H1 (cell line): ENCODE measurements at regions not wholly inside any gene's neighbourhood (a gene's known extent, or its start where the extent isn't known, plus 50 kb on each side); places are given as distances from the start of the nearest gene placed in this dataset.

Experiments
- CTBP2 ChIP-seq: IDR thresholded peaks from 2 replicates; pipeline ENCODE4 v1.7.0; 2011; ENCODE audit warnings: borderline replicate concordance, mild to moderate bottlenecking, moderate library complexity, mixed read lengths, low read length; ENCODE audit not compliant: insufficient read depth, insufficient read length
- GTF2F1 ChIP-seq: IDR thresholded peaks from 2 replicates; pipeline ENCODE4 v1.6.1; 2012; ENCODE audit warnings: low read depth, low read length, improper control_type of control experiment, borderline replicate concordance
- NRF1 ChIP-seq: IDR thresholded peaks from 2 replicates; pipeline ENCODE4 v1.6.1; 2011; ENCODE audit warnings: mild to moderate bottlenecking, low read depth, low read length, improper control_type of control experiment
- SIN3A ChIP-seq, 2 experiments: IDR thresholded peaks in 1 of 2; conservative IDR thresholded peaks in 1 of 2; 2 replicates each; pipeline ENCODE4 v1.6.1; 2011 to 2012; ENCODE audit warnings: low read length in 2 of 2, improper control_type of control experiment in 1 of 2, low read depth in 1 of 2, mild to moderate bottlenecking in 1 of 2
- SP2 ChIP-seq: IDR thresholded peaks from 2 replicates; pipeline ENCODE4 v1.6.1; 2012; ENCODE audit warnings: mild to moderate bottlenecking, low read length, inconsistent platforms
- SP4 ChIP-seq: IDR thresholded peaks from 2 replicates; pipeline ENCODE4 v1.6.1; 2012; ENCODE audit warnings: low read length, inconsistent platforms
- TAF1 ChIP-seq: IDR thresholded peaks from 2 replicates; pipeline ENCODE4 v1.6.1; 2011; ENCODE audit warnings: mild to moderate bottlenecking, low read depth, low read length
- TAF7 ChIP-seq: optimal IDR thresholded peaks from 2 replicates; pipeline ENCODE3; 2011; ENCODE audit warnings: low read depth, mild to moderate bottlenecking, inconsistent platforms, low read length, moderate library complexity, borderline replicate concordance
- TF ChIP-seq, protein P1 (sequence below): fragments of 300-600 bp; sonication (generic); IDR thresholded peaks from 2 replicates; pipeline ENCODE4 v1.7.1; 2012; ENCODE audit warnings: low read length, moderate library complexity, mild to moderate bottlenecking, inconsistent platforms; ENCODE audit not compliant: insufficient replicate concordance
- TF ChIP-seq, protein P2 (sequence below), 3 experiments: IDR thresholded peaks; 1 replicate in 2 of 3; 2 replicates in 1 of 3; pipeline versions ENCODE4 v1.5.1 to v1.6.1; 2011; ENCODE audit warnings: low read length in 3 of 3, mild to moderate bottlenecking in 3 of 3, inconsistent platforms in 2 of 3, low read depth in 1 of 3, moderate library complexity in 1 of 3; ENCODE audit not compliant: insufficient read depth in 1 of 3; ENCODE audit errors: control extremely low read depth in 1 of 3

DNA sequence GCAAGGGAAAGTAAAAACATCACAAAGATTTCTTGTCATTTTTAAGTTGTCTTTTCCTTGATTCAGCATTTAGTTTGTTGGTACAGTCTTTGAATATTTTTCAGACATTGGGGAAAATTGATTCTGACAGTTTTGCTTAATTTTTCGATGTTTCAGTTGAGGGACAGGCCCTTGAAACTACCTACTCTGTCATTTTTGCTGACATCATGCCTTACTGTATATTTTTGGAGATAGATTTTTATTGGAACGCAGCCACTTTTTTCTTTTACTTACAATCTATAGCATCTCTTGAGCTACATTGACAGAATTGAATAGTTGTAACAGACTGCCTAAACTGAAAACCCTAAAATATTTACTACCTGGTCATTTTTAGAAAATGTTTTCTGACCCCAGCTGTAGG, 297.1 kb upstream of the KIF2B start (continued):
- TF ChIP-seq, protein P1, sequence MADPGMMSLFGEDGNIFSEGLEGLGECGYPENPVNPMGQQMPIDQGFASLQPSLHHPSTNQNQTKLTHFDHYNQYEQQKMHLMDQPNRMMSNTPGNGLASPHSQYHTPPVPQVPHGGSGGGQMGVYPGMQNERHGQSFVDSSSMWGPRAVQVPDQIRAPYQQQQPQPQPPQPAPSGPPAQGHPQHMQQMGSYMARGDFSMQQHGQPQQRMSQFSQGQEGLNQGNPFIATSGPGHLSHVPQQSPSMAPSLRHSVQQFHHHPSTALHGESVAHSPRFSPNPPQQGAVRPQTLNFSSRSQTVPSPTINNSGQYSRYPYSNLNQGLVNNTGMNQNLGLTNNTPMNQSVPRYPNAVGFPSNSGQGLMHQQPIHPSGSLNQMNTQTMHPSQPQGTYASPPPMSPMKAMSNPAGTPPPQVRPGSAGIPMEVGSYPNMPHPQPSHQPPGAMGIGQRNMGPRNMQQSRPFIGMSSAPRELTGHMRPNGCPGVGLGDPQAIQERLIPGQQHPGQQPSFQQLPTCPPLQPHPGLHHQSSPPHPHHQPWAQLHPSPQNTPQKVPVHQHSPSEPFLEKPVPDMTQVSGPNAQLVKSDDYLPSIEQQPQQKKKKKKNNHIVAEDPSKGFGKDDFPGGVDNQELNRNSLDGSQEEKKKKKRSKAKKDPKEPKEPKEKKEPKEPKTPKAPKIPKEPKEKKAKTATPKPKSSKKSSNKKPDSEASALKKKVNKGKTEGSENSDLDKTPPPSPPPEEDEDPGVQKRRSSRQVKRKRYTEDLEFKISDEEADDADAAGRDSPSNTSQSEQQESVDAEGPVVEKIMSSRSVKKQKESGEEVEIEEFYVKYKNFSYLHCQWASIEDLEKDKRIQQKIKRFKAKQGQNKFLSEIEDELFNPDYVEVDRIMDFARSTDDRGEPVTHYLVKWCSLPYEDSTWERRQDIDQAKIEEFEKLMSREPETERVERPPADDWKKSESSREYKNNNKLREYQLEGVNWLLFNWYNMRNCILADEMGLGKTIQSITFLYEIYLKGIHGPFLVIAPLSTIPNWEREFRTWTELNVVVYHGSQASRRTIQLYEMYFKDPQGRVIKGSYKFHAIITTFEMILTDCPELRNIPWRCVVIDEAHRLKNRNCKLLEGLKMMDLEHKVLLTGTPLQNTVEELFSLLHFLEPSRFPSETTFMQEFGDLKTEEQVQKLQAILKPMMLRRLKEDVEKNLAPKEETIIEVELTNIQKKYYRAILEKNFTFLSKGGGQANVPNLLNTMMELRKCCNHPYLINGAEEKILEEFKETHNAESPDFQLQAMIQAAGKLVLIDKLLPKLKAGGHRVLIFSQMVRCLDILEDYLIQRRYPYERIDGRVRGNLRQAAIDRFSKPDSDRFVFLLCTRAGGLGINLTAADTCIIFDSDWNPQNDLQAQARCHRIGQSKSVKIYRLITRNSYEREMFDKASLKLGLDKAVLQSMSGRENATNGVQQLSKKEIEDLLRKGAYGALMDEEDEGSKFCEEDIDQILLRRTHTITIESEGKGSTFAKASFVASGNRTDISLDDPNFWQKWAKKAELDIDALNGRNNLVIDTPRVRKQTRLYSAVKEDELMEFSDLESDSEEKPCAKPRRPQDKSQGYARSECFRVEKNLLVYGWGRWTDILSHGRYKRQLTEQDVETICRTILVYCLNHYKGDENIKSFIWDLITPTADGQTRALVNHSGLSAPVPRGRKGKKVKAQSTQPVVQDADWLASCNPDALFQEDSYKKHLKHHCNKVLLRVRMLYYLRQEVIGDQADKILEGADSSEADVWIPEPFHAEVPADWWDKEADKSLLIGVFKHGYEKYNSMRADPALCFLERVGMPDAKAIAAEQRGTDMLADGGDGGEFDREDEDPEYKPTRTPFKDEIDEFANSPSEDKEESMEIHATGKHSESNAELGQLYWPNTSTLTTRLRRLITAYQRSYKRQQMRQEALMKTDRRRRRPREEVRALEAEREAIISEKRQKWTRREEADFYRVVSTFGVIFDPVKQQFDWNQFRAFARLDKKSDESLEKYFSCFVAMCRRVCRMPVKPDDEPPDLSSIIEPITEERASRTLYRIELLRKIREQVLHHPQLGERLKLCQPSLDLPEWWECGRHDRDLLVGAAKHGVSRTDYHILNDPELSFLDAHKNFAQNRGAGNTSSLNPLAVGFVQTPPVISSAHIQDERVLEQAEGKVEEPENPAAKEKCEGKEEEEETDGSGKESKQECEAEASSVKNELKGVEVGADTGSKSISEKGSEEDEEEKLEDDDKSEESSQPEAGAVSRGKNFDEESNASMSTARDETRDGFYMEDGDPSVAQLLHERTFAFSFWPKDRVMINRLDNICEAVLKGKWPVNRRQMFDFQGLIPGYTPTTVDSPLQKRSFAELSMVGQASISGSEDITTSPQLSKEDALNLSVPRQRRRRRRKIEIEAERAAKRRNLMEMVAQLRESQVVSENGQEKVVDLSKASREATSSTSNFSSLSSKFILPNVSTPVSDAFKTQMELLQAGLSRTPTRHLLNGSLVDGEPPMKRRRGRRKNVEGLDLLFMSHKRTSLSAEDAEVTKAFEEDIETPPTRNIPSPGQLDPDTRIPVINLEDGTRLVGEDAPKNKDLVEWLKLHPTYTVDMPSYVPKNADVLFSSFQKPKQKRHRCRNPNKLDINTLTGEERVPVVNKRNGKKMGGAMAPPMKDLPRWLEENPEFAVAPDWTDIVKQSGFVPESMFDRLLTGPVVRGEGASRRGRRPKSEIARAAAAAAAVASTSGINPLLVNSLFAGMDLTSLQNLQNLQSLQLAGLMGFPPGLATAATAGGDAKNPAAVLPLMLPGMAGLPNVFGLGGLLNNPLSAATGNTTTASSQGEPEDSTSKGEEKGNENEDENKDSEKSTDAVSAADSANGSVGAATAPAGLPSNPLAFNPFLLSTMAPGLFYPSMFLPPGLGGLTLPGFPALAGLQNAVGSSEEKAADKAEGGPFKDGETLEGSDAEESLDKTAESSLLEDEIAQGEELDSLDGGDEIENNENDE = no peak
- TF ChIP-seq SP2 (no peak), TAF7 (no peak), GTF2F1 (no peak), SIN3A (conservative IDR thresholded peaks at IDR 0.05 in 1 of 2, IDR thresholded peaks at IDR 0.05 in 1 of 2; ENCODE audit: low read depth in 1 of 2, low read length in 2 of 2) (no peak), TAF1 (no peak), CTBP2 (no peak), SP4 (no peak), NRF1 (no peak)
- TF ChIP-seq, protein P2, sequence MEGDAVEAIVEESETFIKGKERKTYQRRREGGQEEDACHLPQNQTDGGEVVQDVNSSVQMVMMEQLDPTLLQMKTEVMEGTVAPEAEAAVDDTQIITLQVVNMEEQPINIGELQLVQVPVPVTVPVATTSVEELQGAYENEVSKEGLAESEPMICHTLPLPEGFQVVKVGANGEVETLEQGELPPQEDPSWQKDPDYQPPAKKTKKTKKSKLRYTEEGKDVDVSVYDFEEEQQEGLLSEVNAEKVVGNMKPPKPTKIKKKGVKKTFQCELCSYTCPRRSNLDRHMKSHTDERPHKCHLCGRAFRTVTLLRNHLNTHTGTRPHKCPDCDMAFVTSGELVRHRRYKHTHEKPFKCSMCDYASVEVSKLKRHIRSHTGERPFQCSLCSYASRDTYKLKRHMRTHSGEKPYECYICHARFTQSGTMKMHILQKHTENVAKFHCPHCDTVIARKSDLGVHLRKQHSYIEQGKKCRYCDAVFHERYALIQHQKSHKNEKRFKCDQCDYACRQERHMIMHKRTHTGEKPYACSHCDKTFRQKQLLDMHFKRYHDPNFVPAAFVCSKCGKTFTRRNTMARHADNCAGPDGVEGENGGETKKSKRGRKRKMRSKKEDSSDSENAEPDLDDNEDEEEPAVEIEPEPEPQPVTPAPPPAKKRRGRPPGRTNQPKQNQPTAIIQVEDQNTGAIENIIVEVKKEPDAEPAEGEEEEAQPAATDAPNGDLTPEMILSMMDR (IDR thresholded peaks at IDR 0.05; ENCODE audit: control extremely low read depth in 1 of 3, insufficient read depth in 1 of 3, low read depth in 1 of 3, low read length in 3 of 3) = no peak
